Mesendoderm (in vitro differentiated cells): ENCODE measurements at regions not wholly inside any gene's neighbourhood (a gene's known extent, or its start where the extent isn't known, plus 50 kb on each side); places are given as distances from the start of the nearest gene placed in this dataset.

Source experiments
- DNase-seq: peaks from one replicate; pipeline ENCODE4 v3.0.0; 2013
- H2AK5ac ChIP-seq: 2 replicates; pipeline ENCODE4 v1.6.1; 2013; ENCODE audit warnings: low read length, inconsistent platforms
- H2BK120ac ChIP-seq: 2 replicates; pipeline ENCODE4 v1.6.1; 2013; ENCODE audit warnings: low read depth, mild to moderate bottlenecking, low read length, moderate library complexity, mixed read lengths
- H2BK15ac ChIP-seq: replicated peaks from 2 replicates; pipeline ENCODE4 v1.6.1; 2013; ENCODE audit warnings: low read depth, mild to moderate bottlenecking, moderate library complexity
- H2BK5ac ChIP-seq: 2 replicates; pipeline ENCODE4 v1.6.1; 2013; ENCODE audit warnings: low read length, inconsistent platforms
- H3K18ac ChIP-seq: 2 replicates; pipeline ENCODE4 v1.6.1; 2013; ENCODE audit warnings: mild to moderate bottlenecking, low read length, mixed read lengths
- H3K23ac ChIP-seq: one replicate; pipeline ENCODE4 v1.6.1; 2013; ENCODE audit warnings: low read length
- H3K27ac ChIP-seq: 2 replicates; pipeline ENCODE4 v1.5.1; 2013; ENCODE audit warnings: low read depth, mild to moderate bottlenecking, inconsistent platforms, low read length, moderate library complexity
- H3K27me3 ChIP-seq: 2 replicates; pipeline ENCODE4 v1.6.1; 2013; ENCODE audit warnings: low read length, control low read depth, mild to moderate bottlenecking, inconsistent platforms; ENCODE audit not compliant: insufficient read depth, poor library complexity
- H3K36me3 ChIP-seq: 2 replicates; pipeline ENCODE4 v1.6.1; 2013; ENCODE audit warnings: low read length, inconsistent platforms; ENCODE audit not compliant: control insufficient read depth, insufficient read depth
- H3K4ac ChIP-seq: one replicate; pipeline ENCODE4 v1.6.1; 2013; ENCODE audit warnings: low read depth, mild to moderate bottlenecking, low read length, moderate library complexity
- H3K4me1 ChIP-seq: 2 replicates; pipeline ENCODE4 v1.6.1; 2013; ENCODE audit warnings: low read depth, low read length, inconsistent platforms; ENCODE audit not compliant: control insufficient read depth
- H3K4me2 ChIP-seq: 2 replicates; pipeline ENCODE4 v1.6.1; 2013; ENCODE audit warnings: low read length
- H3K4me3 ChIP-seq: 2 replicates; pipeline ENCODE4 v1.5.1; 2013; ENCODE audit warnings: mild to moderate bottlenecking, low read length
- H3K56ac ChIP-seq: one replicate; pipeline ENCODE4 v1.6.1; 2013; ENCODE audit warnings: low read length
- H3K79me1 ChIP-seq: 2 replicates; pipeline ENCODE4 v1.6.1; 2013; ENCODE audit warnings: low read length, inconsistent platforms
- H3K79me2 ChIP-seq: 2 replicates; pipeline ENCODE4 v1.6.1; 2013; ENCODE audit warnings: mild to moderate bottlenecking, low read length; ENCODE audit not compliant: control insufficient read depth, insufficient read depth
- H3K9ac ChIP-seq: 2 replicates; pipeline ENCODE4 v1.6.1; 2013; ENCODE audit warnings: low read length, inconsistent platforms
- H4K5ac ChIP-seq: one replicate; pipeline ENCODE4 v1.6.1; 2013; ENCODE audit warnings: low read length
- H4K8ac ChIP-seq: one replicate; pipeline ENCODE4 v1.6.1; 2013; ENCODE audit warnings: low read depth, mild to moderate bottlenecking, control low read depth, low read length, moderate library complexity
- WGBS: extraction: QIAGEN DNeasy Blood & Tissue Kit; methylation state at CpG from one replicate; pipeline ENCODE4 v1.1.7; 2013; ENCODE audit warnings: low lambda C conversion rate, missing lambda C conversion rate; ENCODE audit not compliant: insufficient coverage; ENCODE audit errors: extremely low coverage; 5-methylcytosine and 5-hydroxymethylcytosine counted together

GRCh38 chr16:79897104-79897452 is 296.5 kb upstream of the MAF start:
- Histone ChIP-seq H3K4me2 (no peak overlapping the region), H4K5ac (no peak overlapping the region), H3K18ac (no peak overlapping the region), H3K4ac (no peak overlapping the region), H2AK5ac (no peak overlapping the region), H3K56ac (no peak overlapping the region), H4K8ac (no peak overlapping the region), H3K27me3 (no peaks in the 10 kb centered on the region), H3K79me1 (no peaks in the 10 kb centered on the region), H2BK120ac (no peak overlapping the region), H2BK15ac (no peak overlapping the region), H3K9ac (no peak overlapping the region), H3K27ac (no peak overlapping the region), H3K79me2 (no peaks in the 10 kb centered on the region), H2BK5ac (no peak overlapping the region), H3K36me3 (no peaks in the 10 kb centered on the region), H3K4me3 (no peak overlapping the region), H3K23ac (no peak overlapping the region), H3K4me1 (no peaks in the 10 kb centered on the region)
- no CpG with 5 or more reads among the region's 2 CpGs for WGBS
- no peak for DNase-seq

- DNase-seq, result no peak
- no peak overlapping the region for H3K9ac ChIP-seq
- H2AK5ac ChIP-seq, result no peak overlapping the region
- no peaks in the 10 kb centered on the region for H3K36me3 ChIP-seq
- H3K4me3 ChIP-seq, result no peak overlapping the region
- H3K18ac ChIP-seq, result no peak overlapping the region
- H2BK15ac ChIP-seq, result no peak overlapping the region
- WGBS, result no CpG with 5 or more reads among the region's 6 CpGs
- H3K79me2 ChIP-seq, result no peaks in the 10 kb centered on the region
- no peaks in the 10 kb centered on the region for H3K4me1 ChIP-seq
- H3K79me1 ChIP-seq, result no peaks in the 10 kb centered on the region
- H3K23ac ChIP-seq, result no peak overlapping the region
- H3K27ac ChIP-seq, result no peak overlapping the region
- no peak overlapping the region for H2BK5ac ChIP-seq
- no peaks in the 10 kb centered on the region for H3K27me3 ChIP-seq
- H3K4me2 ChIP-seq, result no peak overlapping the region
- H4K8ac ChIP-seq, result no peak overlapping the region
- H2BK120ac ChIP-seq, result no peak overlapping the region
- no peak overlapping the region for H3K4ac ChIP-seq
- no peak overlapping the region for H4K5ac ChIP-seq
- H3K56ac ChIP-seq, result no peak overlapping the region
Observed at GRCh38 chr16:79895917-79896203, 295.3 kb upstream of the MAF start.

- DNase-seq, result no peak
- H3K79me2 ChIP-seq, result no peaks in the 10 kb centered on the region
- H4K5ac ChIP-seq, result no peak overlapping the region
- H3K4me3 ChIP-seq, result no peak overlapping the region
- WGBS, result no CpG with 5 or more reads among the region's 10 CpGs
- H3K36me3 ChIP-seq, result no peaks in the 10 kb centered on the region
- no peaks in the 10 kb centered on the region for H3K4me1 ChIP-seq
- no peak overlapping the region for H3K27ac ChIP-seq
- no peak overlapping the region for H3K4ac ChIP-seq
- no peak overlapping the region for H3K56ac ChIP-seq
- H3K4me2 ChIP-seq, result no peak overlapping the region
- no peak overlapping the region for H3K23ac ChIP-seq
- H3K9ac ChIP-seq, result no peak overlapping the region
- no peak overlapping the region for H2BK5ac ChIP-seq
- no peak overlapping the region for H2BK15ac ChIP-seq
- H3K27me3 ChIP-seq, result no peaks in the 10 kb centered on the region
- no peak overlapping the region for H2AK5ac ChIP-seq
- H3K18ac ChIP-seq, result no peak overlapping the region
- no peaks in the 10 kb centered on the region for H3K79me1 ChIP-seq
- no peak overlapping the region for H4K8ac ChIP-seq
- H2BK120ac ChIP-seq, result no peak overlapping the region
Observed at GRCh38 chr16:79895053-79895916, 294.7 kb upstream of the MAF start.

GRCh38 chr16:79893445-79893844 is 292.9 kb upstream of the MAF start:
- Histone ChIP-seq H3K56ac (no peak overlapping the region), H2AK5ac (no peak overlapping the region)
- no CpG with 5 or more reads among the region's 3 CpGs for WGBS

GRCh38 chr16:79892278-79892677 is 291.7 kb upstream of the MAF start:
- Histone ChIP-seq H3K18ac (no peak overlapping the region), H3K56ac (no peak overlapping the region), H2BK15ac (no peak overlapping the region), H2AK5ac (no peak overlapping the region), H3K4me2 (no peak overlapping the region), H3K27me3 (no peaks in the 10 kb centered on the region), H3K36me3 (no peaks in the 10 kb centered on the region), H3K4ac (no peak overlapping the region), H4K5ac (no peak overlapping the region), H3K79me2 (no peaks in the 10 kb centered on the region), H4K8ac (no peak overlapping the region), H3K9ac (no peak overlapping the region), H3K27ac (no peak overlapping the region), H3K4me1 (no peaks in the 10 kb centered on the region), H2BK120ac (no peak overlapping the region), H3K23ac (no peak overlapping the region), H2BK5ac (no peak overlapping the region), H3K4me3 (no peak overlapping the region), H3K79me1 (no peaks in the 10 kb centered on the region)
- DNase-seq, result no peak
- WGBS, result no CpG with 5 or more reads among the region's 3 CpGs

More at GRCh38 chr16:79893445-79893844, 292.9 kb upstream of the MAF start:
- H2BK15ac ChIP-seq, result no peak overlapping the region
- H3K36me3 ChIP-seq, result no peaks in the 10 kb centered on the region
- H3K4ac ChIP-seq, result no peak overlapping the region
- H3K18ac ChIP-seq, result no peak overlapping the region
- H2BK120ac ChIP-seq, result no peak overlapping the region
- H3K9ac ChIP-seq, result no peak overlapping the region
- no peak overlapping the region for H4K8ac ChIP-seq
- no peak overlapping the region for H4K5ac ChIP-seq
- H3K4me1 ChIP-seq, result no peaks in the 10 kb centered on the region
- H3K79me2 ChIP-seq, result no peaks in the 10 kb centered on the region
- H3K27me3 ChIP-seq, result no peaks in the 10 kb centered on the region
- no peak overlapping the region for H3K27ac ChIP-seq
- H3K23ac ChIP-seq, result no peak overlapping the region
- H3K4me2 ChIP-seq, result no peak overlapping the region
- H2BK5ac ChIP-seq, result no peak overlapping the region
- no peak for DNase-seq
- no peak overlapping the region for H3K4me3 ChIP-seq
- H3K79me1 ChIP-seq, result no peaks in the 10 kb centered on the region

- DNase-seq, result no peak
- Histone ChIP-seq H3K27ac (no peak overlapping the region), H3K36me3 (no peaks in the 10 kb centered on the region), H4K8ac (no peak overlapping the region), H3K79me1 (no peaks in the 10 kb centered on the region), H3K27me3 (no peaks in the 10 kb centered on the region), H3K18ac (no peak overlapping the region), H3K79me2 (no peaks in the 10 kb centered on the region), H2BK120ac (no peak overlapping the region), H3K4ac (no peak overlapping the region), H3K4me2 (no peak overlapping the region), H2AK5ac (no peak overlapping the region), H3K4me1 (no peaks in the 10 kb centered on the region), H2BK5ac (no peak overlapping the region), H3K9ac (no peak overlapping the region), H3K23ac (no peak overlapping the region), H2BK15ac (no peak overlapping the region), H3K4me3 (no peak overlapping the region), H4K5ac (no peak overlapping the region), H3K56ac (no peak overlapping the region)
- WGBS, result no CpG with 5 or more reads among the region's 6 CpGs
Observed at GRCh38 chr16:79891458-79891857, 290.9 kb upstream of the MAF start.
